Vagina (tissue), 2 donors: ENCODE measurements at regions not wholly inside any gene's neighbourhood (a gene's known extent, or its start where the extent isn't known, plus 50 kb on each side); places are given as distances from the start of the nearest gene placed in this dataset.

ENCODE experiments used
- POLR2A ChIP-seq, 2 donors: fragments of 450-650 bp; IDR thresholded peaks; one replicate each; pipeline ENCODE4 v1.6.1; 2017; ENCODE audit warnings: antibody characterized with exemption in 2 of 2, mild to moderate bottlenecking in 2 of 2, moderate library complexity in 2 of 2
- POLR2AphosphoS5 ChIP-seq, 2 donors: sonication (generic); formaldehyde crosslinking; IDR thresholded peaks; one replicate each; pipeline ENCODE4 v1.9.0; 2017; ENCODE audit warnings: antibody characterized with exemption in 2 of 2, mild to moderate bottlenecking in 2 of 2, low read depth in 1 of 2; ENCODE audit not compliant: insufficient read depth in 1 of 2
- TF ChIP-seq, protein P1 (sequence below), 3 experiments: fragments of 450-650 bp in 2 of 3; fragments of 200-600 bp in 1 of 3; sonication (generic) in 1 of 3; IDR thresholded peaks; one replicate each; pipeline ENCODE4 v1.5.1; 2017 to 2019; ENCODE audit warnings: antibody characterized with exemption in 3 of 3, mild to moderate bottlenecking in 2 of 3, moderate library complexity in 2 of 3

DNA sequence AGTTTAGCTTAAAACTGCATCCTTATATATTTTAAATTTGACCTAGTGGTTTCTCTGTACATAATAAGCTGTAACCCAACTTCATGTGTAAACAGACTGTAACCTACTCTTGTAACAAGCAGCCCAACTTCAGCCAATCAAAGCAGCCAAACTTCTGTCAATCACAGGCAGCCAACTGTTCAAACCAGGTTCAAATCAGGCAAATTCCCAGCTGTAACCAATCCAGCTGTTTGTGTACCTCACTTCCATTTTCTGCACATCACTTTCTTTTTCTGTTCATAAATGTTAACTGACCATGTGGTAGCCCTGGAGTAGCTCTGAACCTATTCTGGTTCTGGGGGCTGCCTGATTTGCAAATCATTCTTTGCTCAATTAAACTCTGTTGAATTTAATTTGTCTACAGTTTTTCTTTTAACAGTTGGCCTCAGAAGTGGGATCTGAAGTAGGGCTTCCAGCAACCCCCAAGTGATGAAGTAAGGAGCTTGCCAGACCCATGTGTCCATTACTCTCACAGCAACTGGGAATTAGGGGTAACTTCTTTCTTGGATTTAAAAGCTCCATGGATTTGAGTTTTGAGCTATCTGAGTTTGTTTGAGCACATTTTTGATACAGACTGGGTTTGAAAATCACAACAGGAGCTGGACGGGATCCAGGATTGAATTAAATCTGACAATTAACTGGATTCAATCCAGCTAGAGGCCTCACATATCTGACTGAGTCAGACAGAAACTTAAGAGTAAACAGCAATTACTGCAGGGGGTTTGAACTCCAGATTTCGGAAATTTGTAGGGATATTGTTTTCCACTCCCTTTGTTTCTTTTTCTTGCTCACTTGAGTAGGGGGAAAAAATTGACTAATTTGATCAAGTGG lies 1569.7 kb upstream of the SLC39A10 start:
- TF ChIP-seq, protein P1, sequence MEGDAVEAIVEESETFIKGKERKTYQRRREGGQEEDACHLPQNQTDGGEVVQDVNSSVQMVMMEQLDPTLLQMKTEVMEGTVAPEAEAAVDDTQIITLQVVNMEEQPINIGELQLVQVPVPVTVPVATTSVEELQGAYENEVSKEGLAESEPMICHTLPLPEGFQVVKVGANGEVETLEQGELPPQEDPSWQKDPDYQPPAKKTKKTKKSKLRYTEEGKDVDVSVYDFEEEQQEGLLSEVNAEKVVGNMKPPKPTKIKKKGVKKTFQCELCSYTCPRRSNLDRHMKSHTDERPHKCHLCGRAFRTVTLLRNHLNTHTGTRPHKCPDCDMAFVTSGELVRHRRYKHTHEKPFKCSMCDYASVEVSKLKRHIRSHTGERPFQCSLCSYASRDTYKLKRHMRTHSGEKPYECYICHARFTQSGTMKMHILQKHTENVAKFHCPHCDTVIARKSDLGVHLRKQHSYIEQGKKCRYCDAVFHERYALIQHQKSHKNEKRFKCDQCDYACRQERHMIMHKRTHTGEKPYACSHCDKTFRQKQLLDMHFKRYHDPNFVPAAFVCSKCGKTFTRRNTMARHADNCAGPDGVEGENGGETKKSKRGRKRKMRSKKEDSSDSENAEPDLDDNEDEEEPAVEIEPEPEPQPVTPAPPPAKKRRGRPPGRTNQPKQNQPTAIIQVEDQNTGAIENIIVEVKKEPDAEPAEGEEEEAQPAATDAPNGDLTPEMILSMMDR (IDR thresholded peaks at IDR 0.05): no peak
- TF ChIP-seq POLR2A (IDR thresholded peaks at IDR 0.05): no peak
- TF ChIP-seq POLR2AphosphoS5 (IDR thresholded peaks at IDR 0.05; ENCODE audit: insufficient read depth in 1 of 2, low read depth in 1 of 2): no peak
